K562 (cell line): ENCODE measurements at regions not wholly inside any gene's neighbourhood (a gene's known extent, or its start where the extent isn't known, plus 50 kb on each side); places are given as distances from the start of the nearest gene placed in this dataset.
A peak's percentile ranks its signal among the peaks of the same experiment; 100 is the strongest.
"Not testable (repeated sequence)": the region's sequence is repeated elsewhere in the genome, so short reads cannot be mapped to it uniquely, and the experiment has no call there.

Experiments
- ATAC-seq: fragments of 200-7000 bp; cut with Tn5 transposase; 3 replicates; pipeline ENCODE4 v1.9.1; 2020; ENCODE audit warnings: moderate library complexity
- BruUV-seq: library from RNA; stranded (reverse); fragments of 400-500 nt; replicated peaks from 2 replicates; lab custom pipeline; 2021; lab: Mats Ljungman, UMichigan
- CTCF ChIA-PET: fragments of 300-600 bp; formaldehyde crosslinking; extraction: SDS; loops from one replicate; lab custom pipeline; 2021; ENCODE audit warnings: low intra/inter-chr PET ratio; lab: Yijun Ruan, JAX
- POLR2A ChIA-PET: fragments of 300-600, 350-650 bp; sonication (Branson Sonifier 250); formaldehyde crosslinking; extraction: SDS; loops from one replicate; lab custom pipeline; 2021; ENCODE audit warnings: antibody characterized with exemption, inconsistent platforms; lab: Yijun Ruan, JAX
- DNase-seq, 4 experiments: peaks; one replicate each; pipeline versions ENCODE4 v3.0.0 to v3.0.0-alpha.2; 2011 to 2018; ENCODE audit warnings: low spot score in 3 of 4, mixed read lengths in 3 of 4; ENCODE audit errors: extremely low read depth in 1 of 4
- FAIRE-seq: peaks from 2 replicates; lab custom pipeline; 2011; peaks lifted over from hg19 to GRCh38; lab: Jason Lieb, UNC
- H2AFZ ChIP-seq: 2 replicates; pipeline ENCODE4 v1.6.0; 2011; ENCODE audit warnings: low read depth, low read length, control low read depth, inconsistent platforms
- H3K27ac ChIP-seq: fragments of 200-600 bp; 3 replicates; pipeline ENCODE4 v1.8.0; 2011; ENCODE audit warnings: low read depth, mild to moderate bottlenecking, control low read depth, inconsistent platforms, low read length, moderate library complexity, mixed read lengths; ENCODE audit errors: extremely low read depth
- H3K27me3 ChIP-seq, 2 experiments: fragments of 300-600 bp in 1 of 2; 2 replicates in 1 of 2; 3 replicates in 1 of 2; pipeline versions ENCODE4 v1.6.0 to v1.8.0; 2011; ENCODE audit warnings: inconsistent platforms in 2 of 2, low read length in 2 of 2, mild to moderate bottlenecking in 1 of 2, mixed read lengths in 1 of 2, moderate library complexity in 1 of 2; ENCODE audit not compliant: control insufficient read depth in 2 of 2, insufficient read depth in 2 of 2
- H3K36me3 ChIP-seq: fragments of 300-600 bp; 3 replicates; pipeline ENCODE4 v1.8.0; 2011; ENCODE audit warnings: mild to moderate bottlenecking, low read length, inconsistent platforms; ENCODE audit not compliant: control insufficient read depth, insufficient read depth
- H3K4me1 ChIP-seq, 2 experiments: fragments of 200-600 bp in 1 of 2; replicated peaks in 1 of 2; 2 replicates in 1 of 2; 3 replicates in 1 of 2; pipeline versions ENCODE4 v1.5.1 to v1.8.0; 2011; ENCODE audit warnings: inconsistent platforms in 2 of 2, low read length in 2 of 2, mild to moderate bottlenecking in 1 of 2, mixed read lengths in 1 of 2, moderate library complexity in 1 of 2; ENCODE audit not compliant: control insufficient read depth in 2 of 2, insufficient read depth in 2 of 2
- H3K4me2 ChIP-seq: 2 replicates; pipeline ENCODE4 v1.6.1; 2011; ENCODE audit warnings: low read length, control low read depth, inconsistent platforms, mixed read lengths; ENCODE audit not compliant: insufficient read depth
- H3K4me3 ChIP-seq: fragments of 200-600 bp; sonication (generic), shearing (Covaris generic); 2 replicates; pipeline ENCODE4 v1.5.1; 2016; ENCODE audit warnings: control low read depth, inconsistent platforms
- H3K79me2 ChIP-seq: fragments of 200-600 bp; 3 replicates; pipeline ENCODE4 v1.8.0; 2011; ENCODE audit warnings: low read length, inconsistent platforms; ENCODE audit not compliant: control insufficient read depth, insufficient read depth
- H3K9ac ChIP-seq, 2 experiments: 2 replicates each; pipeline versions ENCODE4 v1.6.0 to v1.6.1; 2011; ENCODE audit warnings: low read depth in 2 of 2, low read length in 2 of 2, control low read depth in 1 of 2, inconsistent platforms in 1 of 2, mild to moderate bottlenecking in 1 of 2, mixed read lengths in 1 of 2; ENCODE audit not compliant: insufficient read depth in 1 of 2
- H3K9me1 ChIP-seq: one replicate; pipeline ENCODE4 v1.6.0; 2011; ENCODE audit warnings: inconsistent platforms, mild to moderate bottlenecking, low read length, moderate library complexity; ENCODE audit not compliant: control insufficient read depth, insufficient read depth
- H3K9me3 ChIP-seq: replicated peaks from 2 replicates; pipeline ENCODE4 v1.5.1; 2011; ENCODE audit warnings: low read depth, low read length, inconsistent platforms; ENCODE audit not compliant: control insufficient read depth, insufficient read depth
- H4K20me1 ChIP-seq: replicated peaks from 2 replicates; pipeline ENCODE4 v1.6.1; 2011; ENCODE audit warnings: low read length, inconsistent platforms, mixed read lengths; ENCODE audit not compliant: control insufficient read depth, insufficient read depth
- CXXC5 ChIP-seq: fragments of 250-450 bp; sonication (Bioruptor Pico); IDR thresholded peaks from 2 replicates; pipeline ENCODE4 v1.8.0; 2022; ENCODE audit warnings: inconsistent platforms, mild to moderate bottlenecking, moderate library complexity
- DACH1 ChIP-seq: fragments of 450-650 bp; IDR thresholded peaks from 2 replicates; pipeline ENCODE4 v1.6.1; 2018; ENCODE audit not compliant: partially characterized antibody
- DMBX1 ChIP-seq: fragments of 250-450 bp; sonication (Bioruptor Pico); IDR thresholded peaks from 2 replicates; pipeline ENCODE4 v1.8.0; 2022; ENCODE audit warnings: inconsistent platforms, mild to moderate bottlenecking, moderate library complexity, borderline replicate concordance
- L3MBTL2 ChIP-seq: fragments of 450-650 bp; IDR thresholded peaks from 2 replicates; pipeline ENCODE4 v1.6.1; 2016; ENCODE audit warnings: mild to moderate bottlenecking, moderate library complexity
- MGA ChIP-seq: fragments of 450-650 bp; IDR thresholded peaks from 2 replicates; pipeline ENCODE4 v1.6.1; 2016; ENCODE audit warnings: mild to moderate bottlenecking, moderate library complexity
- SMAD4 ChIP-seq: fragments of 250-450 bp; sonication (Bioruptor Pico); conservative IDR thresholded peaks from 2 replicates; pipeline ENCODE4 v1.8.0; 2021; ENCODE audit warnings: inconsistent platforms, mild to moderate bottlenecking, moderate library complexity
- ZNF592 ChIP-seq: fragments of 450-650 bp; IDR thresholded peaks from 2 replicates; pipeline ENCODE4 v1.6.1; 2017; ENCODE audit warnings: antibody characterized with exemption, mild to moderate bottlenecking
- WGBS: fragments of 100-300 bp; shearing (Covaris generic); methylation state at CpG from one replicate; pipeline ENCODE4 v1.1.6; 2016; ENCODE audit warnings: low coverage, mixed read lengths; ENCODE audit not compliant: insufficient coverage; ENCODE audit errors: missing lambda C conversion rate; 5-methylcytosine and 5-hydroxymethylcytosine counted together
- in situ Hi-C: fragments of 300-500 bp; cut with MboI; formaldehyde crosslinking; loops from 4 replicates; pipeline ENCODE4 v1.15.0; 2018; ENCODE audit warnings: inconsistent platforms, mixed read lengths
- intact Hi-C: fragments of 100-400 bp; cut with micrococcal nuclease; formaldehyde crosslinking; loops from 2 replicates; pipeline ENCODE4 v1.14.2; 2022

DNA sequence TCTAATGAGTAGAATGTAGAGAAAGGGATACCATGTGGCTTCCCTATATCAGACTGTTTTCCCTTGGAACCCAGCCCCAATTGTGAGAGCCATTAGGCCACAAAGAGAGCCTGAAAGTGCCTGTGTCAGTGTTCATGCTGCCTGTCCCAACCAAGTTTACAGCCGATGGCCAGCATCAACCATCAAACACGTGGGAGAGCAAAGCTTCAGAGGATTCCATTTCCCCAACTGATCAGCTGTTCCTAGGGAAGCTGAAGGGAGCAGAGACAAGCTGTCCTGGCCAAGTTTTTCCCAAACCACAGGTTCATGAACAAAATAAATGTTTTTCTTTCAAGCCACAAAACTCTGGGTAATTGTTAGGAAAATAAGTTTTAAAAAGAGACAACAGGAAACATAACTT, 589.0 kb upstream of the DEFB115 start:
- H3K9me1 ChIP-seq, CTCF ChIA-PET, H3K27me3 ChIP-seq, H3K36me3 ChIP-seq, in situ Hi-C loops, H3K9me3 ChIP-seq, ATAC-seq, DNase-seq, FAIRE-seq, H4K20me1 ChIP-seq, H3K9ac ChIP-seq, POLR2A ChIA-PET, H3K4me3 ChIP-seq, BruUV-seq, H3K4me2 ChIP-seq, H3K79me2 ChIP-seq: not testable (repeated sequence)
- WGBS = 28% methylated on average over 2 of the region's 2 CpGs
- Histone ChIP-seq H3K27ac (peak overlapping the region; percentile 23; the same call in 1 of the 3 replicates), H3K4me1 (peaks cover 0 to 10% of the 10 kb centered on the region in 2 experiments; a peak in 2 of 5 replicates), H2AFZ (peak overlapping the region; percentile 75)
- peak; percentile 48; the same call in 1 of the 2 replicates for TF ChIP-seq MGA
- TF ChIP-seq DMBX1 (CRISPR knock-in tag) = peak; percentile 83; the same call in 1 of the 2 replicates
- TF ChIP-seq ZNF592 = peak; percentile 83
- TF ChIP-seq L3MBTL2 = peak; percentile 39; the same call in 1 of the 2 replicates
- peak; percentile 32; the same call in 1 of the 2 replicates for TF ChIP-seq SMAD4 (CRISPR knock-in tag)
- TF ChIP-seq CXXC5 (CRISPR knock-in tag) = peak; percentile 53
- TF ChIP-seq DACH1 = peak; percentile 74
- intact Hi-C loops = loop anchor here (10.0 kb wide), 1 partner anchor 64 kb away; no protein-coding TSS in a partner anchor
